HG02970 (cell line): ENCODE measurements at regions not wholly inside any gene's neighbourhood (a gene's known extent, or its start where the extent isn't known, plus 50 kb on each side); places are given as distances from the start of the nearest gene placed in this dataset.
"Not testable (repeated sequence)": the region's sequence is repeated elsewhere in the genome, so short reads cannot be mapped to it uniquely, and the experiment has no call there.

Source experiments
- ATAC-seq: cut with Tn5 transposase; IDR thresholded peaks from one replicate; pipeline ENCODE4 v1.9.1; 2021; ENCODE audit warnings: mild to moderate bottlenecking, moderate library complexity, moderate number of reproducible peaks; ENCODE audit not compliant: unreplicated experiment, low FRiP score

GRCh38 chr18:66937546-66937945, 333.7 kb upstream of the CDH19 start:
- no peak for ATAC-seq

GRCh38 chr18:66931010-66931409, 327.1 kb upstream of the CDH19 start:
- no peak for ATAC-seq

- ATAC-seq: no peak
These were observed 312.9 kb upstream of the CDH19 start for GRCh38 chr18:66916834-66917233.

GRCh38 chr18:66900837-66901236, 296.9 kb upstream of the CDH19 start:
- ATAC-seq: no peak

GRCh38 chr18:66895631-66896030, 291.7 kb upstream of the CDH19 start:
- ATAC-seq: no peak

GRCh38 chr18:66894851-66895250, 291.0 kb upstream of the CDH19 start:
- ATAC-seq: no peak

- ATAC-seq: not testable (repeated sequence)
These were observed 288.5 kb upstream of the CDH19 start for GRCh38 chr18:66892388-66892787.

- ATAC-seq: no peak
These were observed 271.1 kb upstream of the CDH19 start for GRCh38 chr18:66874812-66875474.

GRCh38 chr18:66874375-66874774, 270.5 kb upstream of the CDH19 start:
- ATAC-seq: no peak

- no peak for ATAC-seq
These were observed 270.0 kb upstream of the CDH19 start for GRCh38 chr18:66873899-66874298.

- no peak for ATAC-seq
These were observed 268.4 kb upstream of the CDH19 start for GRCh38 chr18:66872277-66872676.

GRCh38 chr18:66867653-66868052, 263.8 kb upstream of the CDH19 start:
- no peak for ATAC-seq

- not testable (repeated sequence) for ATAC-seq
These were observed 262.6 kb upstream of the CDH19 start for GRCh38 chr18:66866427-66866940.

- ATAC-seq: no peak
These were observed 234.6 kb upstream of the CDH19 start for GRCh38 chr18:66838340-66838987.

GRCh38 chr18:66833646-66834045, 229.8 kb upstream of the CDH19 start:
- no peak for ATAC-seq

- no peak for ATAC-seq
These were observed 222.3 kb upstream of the CDH19 start for GRCh38 chr18:66826211-66826610.

GRCh38 chr18:66825347-66825746, 221.5 kb upstream of the CDH19 start:
- ATAC-seq: no peak

GRCh38 chr18:66819235-66819634, 215.3 kb upstream of the CDH19 start:
- ATAC-seq: no peak

GRCh38 chr18:66813138-66813537, 209.2 kb upstream of the CDH19 start:
- ATAC-seq: no peak

- no peak for ATAC-seq
These were observed 191.2 kb upstream of the CDH19 start for GRCh38 chr18:66795051-66795450.

GRCh38 chr18:66792466-66792865, 188.6 kb upstream of the CDH19 start:
- ATAC-seq: no peak

- ATAC-seq: no peak
These were observed 176.7 kb upstream of the CDH19 start for GRCh38 chr18:66780609-66781008.
